DOHH2 (cell line): ENCODE measurements at regions not wholly inside any gene's neighbourhood (a gene's known extent, or its start where the extent isn't known, plus 50 kb on each side); places are given as distances from the start of the nearest gene placed in this dataset.

Experiments
- CTCF ChIP-seq: fragments of 200-600 bp; sonication (generic); IDR thresholded peaks from one replicate; pipeline ENCODE4 v1.5.1; 2014; ENCODE audit warnings: antibody characterized with exemption, mild to moderate bottlenecking, low read depth, low read length; ENCODE audit not compliant: poor library complexity, severe bottlenecking
- EZH2phosphoT487 ChIP-seq: fragments of 200-600 bp; sonication (generic); IDR thresholded peaks from 2 replicates; pipeline ENCODE4 v1.6.1; 2017; ENCODE audit warnings: borderline replicate concordance, mild to moderate bottlenecking, antibody characterized with exemption, low read length, moderate library complexity, mixed read lengths

GRCh38 chr6:139525415-139525814, 151.0 kb upstream of the CITED2 start:
- TF ChIP-seq CTCF (no peak), EZH2phosphoT487 (no peak)
